WERI-Rb-1 (cell line): ENCODE measurements at regions not wholly inside any gene's neighbourhood (a gene's known extent, or its start where the extent isn't known, plus 50 kb on each side); places are given as distances from the start of the nearest gene placed in this dataset.
A peak's percentile ranks its signal among the peaks of the same experiment; 100 is the strongest.
"Not testable (repeated sequence)": the region's sequence is repeated elsewhere in the genome, so short reads cannot be mapped to it uniquely, and the experiment has no call there.

ENCODE experiments used
- DNase-seq: peaks from one replicate; pipeline ENCODE4 v3.0.0-alpha.2; 2020
- H3K27ac ChIP-seq: fragments of 250-450 bp; sonication (Bioruptor Pico); 2 replicates; pipeline ENCODE4 v1.5.1; 2020; ENCODE audit warnings: mild to moderate bottlenecking, moderate library complexity
- H3K27me3 ChIP-seq: fragments of 250-450 bp; sonication (Bioruptor Pico); 2 replicates; pipeline ENCODE4 v1.5.1; 2021; ENCODE audit warnings: mild to moderate bottlenecking, low read depth, moderate library complexity; ENCODE audit not compliant: insufficient read depth, severe bottlenecking
- H3K36me3 ChIP-seq: fragments of 250-450 bp; sonication (Bioruptor Pico); 2 replicates; pipeline ENCODE4 v1.5.1; 2020; ENCODE audit warnings: mild to moderate bottlenecking, moderate library complexity
- H3K4me3 ChIP-seq: 2 replicates; pipeline ENCODE4 v1.5.1; 2011; ENCODE audit warnings: low read depth, mild to moderate bottlenecking, control low read depth, low read length
- H3K9me3 ChIP-seq: fragments of 250-450 bp; sonication (Bioruptor Pico); 2 replicates; pipeline ENCODE4 v1.5.1; 2021; ENCODE audit warnings: mild to moderate bottlenecking, moderate library complexity; ENCODE audit not compliant: severe bottlenecking
- TF ChIP-seq, protein P1 (sequence below): IDR thresholded peaks from 2 replicates; pipeline ENCODE4 v1.5.1; 2011; ENCODE audit warnings: low read depth, mild to moderate bottlenecking, control low read depth, inconsistent platforms, low read length

DNA sequence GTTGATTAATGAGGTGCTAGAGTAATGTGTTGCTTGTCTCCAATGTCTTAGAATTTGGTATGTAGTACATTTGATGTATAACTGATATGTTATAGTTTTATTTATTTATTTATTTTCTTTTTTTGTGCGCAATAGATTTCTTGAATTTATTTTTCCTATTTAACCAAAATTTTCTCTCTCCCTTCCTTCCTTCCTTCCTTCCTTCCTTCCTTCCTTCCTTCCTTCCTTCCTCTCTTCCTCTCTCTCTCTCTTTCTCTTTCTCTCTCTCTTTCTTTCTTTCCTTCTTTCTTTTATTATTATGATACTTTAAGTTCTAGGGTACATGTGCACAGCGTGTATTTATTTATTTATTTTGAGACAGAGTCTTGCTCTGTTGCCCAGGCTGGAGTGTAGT, 256.2 kb upstream of the TBL1XR1 start:
- no peak overlapping the region for H3K27ac ChIP-seq
- no peak for DNase-seq
- peaks cover 2% of the 10 kb centered on the region for H3K9me3 ChIP-seq
- TF ChIP-seq, protein P1, sequence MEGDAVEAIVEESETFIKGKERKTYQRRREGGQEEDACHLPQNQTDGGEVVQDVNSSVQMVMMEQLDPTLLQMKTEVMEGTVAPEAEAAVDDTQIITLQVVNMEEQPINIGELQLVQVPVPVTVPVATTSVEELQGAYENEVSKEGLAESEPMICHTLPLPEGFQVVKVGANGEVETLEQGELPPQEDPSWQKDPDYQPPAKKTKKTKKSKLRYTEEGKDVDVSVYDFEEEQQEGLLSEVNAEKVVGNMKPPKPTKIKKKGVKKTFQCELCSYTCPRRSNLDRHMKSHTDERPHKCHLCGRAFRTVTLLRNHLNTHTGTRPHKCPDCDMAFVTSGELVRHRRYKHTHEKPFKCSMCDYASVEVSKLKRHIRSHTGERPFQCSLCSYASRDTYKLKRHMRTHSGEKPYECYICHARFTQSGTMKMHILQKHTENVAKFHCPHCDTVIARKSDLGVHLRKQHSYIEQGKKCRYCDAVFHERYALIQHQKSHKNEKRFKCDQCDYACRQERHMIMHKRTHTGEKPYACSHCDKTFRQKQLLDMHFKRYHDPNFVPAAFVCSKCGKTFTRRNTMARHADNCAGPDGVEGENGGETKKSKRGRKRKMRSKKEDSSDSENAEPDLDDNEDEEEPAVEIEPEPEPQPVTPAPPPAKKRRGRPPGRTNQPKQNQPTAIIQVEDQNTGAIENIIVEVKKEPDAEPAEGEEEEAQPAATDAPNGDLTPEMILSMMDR: no peak
- H3K36me3 ChIP-seq: no peaks in the 10 kb centered on the region
- no peak overlapping the region for H3K4me3 ChIP-seq
- no peaks in the 10 kb centered on the region for H3K27me3 ChIP-seq

DNA sequence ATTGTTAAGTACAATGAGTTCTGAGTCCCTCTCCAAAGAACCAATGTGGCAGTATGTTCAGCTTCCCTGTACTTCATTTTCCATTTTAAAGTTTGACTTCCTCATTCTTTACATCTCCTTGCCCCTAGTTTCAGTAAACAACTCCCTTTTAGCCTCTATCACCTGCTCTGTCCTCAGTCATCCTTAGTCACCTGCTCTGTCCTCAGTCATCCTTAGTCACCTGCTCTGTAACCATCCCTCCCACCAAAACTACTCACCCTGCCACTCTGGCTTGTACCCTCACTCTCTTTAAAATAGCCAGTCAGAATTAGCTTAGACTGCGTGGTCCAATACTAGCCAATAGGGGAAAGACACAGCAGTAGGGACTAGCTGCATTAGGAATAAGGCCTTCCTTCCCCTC, 259.9 kb upstream of the TBL1XR1 start:
- not testable (repeated sequence) for DNase-seq, H3K9me3 ChIP-seq, H3K27me3 ChIP-seq, H3K36me3 ChIP-seq, H3K27ac ChIP-seq, H3K4me3 ChIP-seq

DNA sequence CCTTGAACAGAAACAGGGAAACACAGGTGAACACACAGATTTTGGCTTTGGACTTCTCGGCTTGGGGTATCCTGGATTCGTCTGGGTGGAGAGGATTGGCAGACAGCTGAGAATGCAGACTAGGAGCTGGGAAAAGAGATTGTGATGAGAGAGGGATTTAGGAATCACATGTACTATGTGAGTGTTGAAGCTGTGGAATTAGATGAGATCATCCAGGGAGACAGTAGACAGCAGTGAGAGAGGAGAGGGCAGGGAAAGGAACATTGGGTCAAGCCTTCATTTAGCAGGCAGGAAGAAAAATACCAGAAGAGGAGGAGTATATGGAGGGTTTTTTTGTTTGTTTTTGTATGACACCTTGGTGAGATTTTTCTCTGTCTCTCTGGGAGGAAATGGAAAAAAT, 262.1 kb upstream of the TBL1XR1 start:
- peak; percentile 9 for DNase-seq
- Histone ChIP-seq H3K9me3 (peaks cover 2% of the 10 kb centered on the region), H3K27ac (no peak overlapping the region), H3K4me3 (no peak overlapping the region), H3K36me3 (no peaks in the 10 kb centered on the region), H3K27me3 (no peaks in the 10 kb centered on the region)
- TF ChIP-seq, protein P1: no peak

DNA sequence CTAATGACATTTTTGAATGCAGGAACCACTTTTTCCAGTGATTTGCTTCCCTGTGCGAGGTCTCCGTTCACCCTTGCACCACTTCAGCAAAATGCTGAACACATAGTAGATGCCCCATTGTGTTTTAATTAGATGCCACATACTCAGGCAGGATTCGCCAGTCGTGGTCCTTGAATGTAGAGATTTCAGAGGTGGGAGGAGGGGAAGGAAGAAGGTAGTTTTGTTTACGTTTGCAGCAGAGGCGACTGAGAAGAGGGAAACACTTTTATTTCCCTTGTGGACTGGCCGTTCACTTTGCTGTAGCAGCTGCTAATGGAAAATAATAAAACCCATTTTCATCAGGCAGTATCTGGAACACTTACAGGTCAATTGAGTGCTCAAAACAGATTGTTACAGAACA, 262.8 kb upstream of the TBL1XR1 start:
- Histone ChIP-seq H3K27me3 (no peaks in the 10 kb centered on the region), H3K9me3 (peaks cover 2% of the 10 kb centered on the region), H3K27ac (no peak overlapping the region), H3K4me3 (no peak overlapping the region), H3K36me3 (no peaks in the 10 kb centered on the region)
- DNase-seq: no peak
- TF ChIP-seq, protein P1: no peak

DNA sequence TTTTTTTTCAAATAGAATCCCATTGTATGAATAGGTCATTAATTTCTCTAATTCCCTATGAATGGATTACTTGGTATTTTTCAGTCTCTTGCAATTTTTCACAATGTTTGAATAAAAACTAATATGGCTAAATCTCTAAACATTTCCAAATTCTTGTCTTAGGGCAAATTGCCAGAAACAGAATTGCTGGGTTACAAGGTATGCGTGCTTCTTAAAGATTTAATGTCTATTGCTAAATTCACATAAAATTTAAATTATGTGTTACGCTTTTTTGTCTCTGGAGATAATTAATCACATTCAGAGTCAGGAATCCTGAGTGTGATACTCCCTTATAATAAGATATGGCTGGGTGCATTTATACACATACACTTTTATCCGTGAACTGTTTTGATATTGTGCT, 264.5 kb upstream of the TBL1XR1 start:
- no peaks in the 10 kb centered on the region for H3K27me3 ChIP-seq
- H3K4me3 ChIP-seq: no peak overlapping the region
- no peak overlapping the region for H3K27ac ChIP-seq
- H3K36me3 ChIP-seq: no peaks in the 10 kb centered on the region
- TF ChIP-seq, protein P1: no peak
- peaks cover 2% of the 10 kb centered on the region for H3K9me3 ChIP-seq
- DNase-seq: no peak

DNA sequence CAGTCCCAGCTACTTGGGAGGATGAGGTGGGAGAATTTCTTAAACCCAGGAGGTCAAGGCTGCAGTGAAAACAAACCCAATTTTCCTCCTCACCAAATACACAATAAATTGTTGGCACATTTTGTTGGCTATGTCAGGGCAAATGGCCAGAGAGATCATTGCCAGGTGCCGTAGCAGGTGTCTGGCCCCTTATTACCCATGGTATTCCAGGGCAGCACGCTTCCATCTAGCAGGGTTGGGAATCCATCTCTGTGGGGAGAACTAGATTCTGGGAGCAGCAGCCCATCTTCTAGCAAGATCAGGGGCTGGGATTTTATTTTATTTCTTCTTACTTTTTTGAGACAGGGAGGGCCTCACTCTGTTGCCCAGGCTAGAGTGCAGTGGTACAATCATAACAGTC, 266.1 kb upstream of the TBL1XR1 start:
- not testable (repeated sequence) for DNase-seq, H3K9me3 ChIP-seq, H3K36me3 ChIP-seq, H3K27me3 ChIP-seq, H3K27ac ChIP-seq, H3K4me3 ChIP-seq

DNA sequence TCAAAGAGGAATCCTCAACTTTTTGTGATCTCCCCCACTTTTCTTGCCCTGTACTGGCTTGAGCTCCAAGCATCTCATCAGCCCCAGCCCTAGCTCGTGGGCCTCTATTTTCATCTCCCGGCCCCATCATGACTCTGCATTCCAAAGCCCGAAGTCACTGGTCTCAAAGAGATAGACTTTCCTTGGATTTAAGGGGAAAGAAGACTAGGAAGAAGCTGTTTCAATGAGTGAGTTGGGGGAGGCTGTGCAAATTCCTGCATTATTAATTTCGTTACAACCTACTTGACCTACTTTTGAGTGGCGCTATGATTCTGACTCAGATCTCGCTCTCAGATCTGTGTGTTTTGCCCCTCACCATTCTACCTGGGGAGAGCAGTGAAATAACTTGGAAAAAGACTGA, 266.6 kb upstream of the TBL1XR1 start:
- H3K36me3 ChIP-seq: no peaks in the 10 kb centered on the region
- H3K4me3 ChIP-seq: no peak overlapping the region
- no peak overlapping the region for H3K27ac ChIP-seq
- H3K9me3 ChIP-seq: no peaks in the 10 kb centered on the region
- H3K27me3 ChIP-seq: no peaks in the 10 kb centered on the region
- TF ChIP-seq, protein P1: no peak
- no peak for DNase-seq
